ENCODE measurements at regions not wholly inside any gene's neighbourhood (a gene's known extent, or its start where the extent isn't known, plus 50 kb on each side); places are given as distances from the start of the nearest gene placed in this dataset.

DNA sequence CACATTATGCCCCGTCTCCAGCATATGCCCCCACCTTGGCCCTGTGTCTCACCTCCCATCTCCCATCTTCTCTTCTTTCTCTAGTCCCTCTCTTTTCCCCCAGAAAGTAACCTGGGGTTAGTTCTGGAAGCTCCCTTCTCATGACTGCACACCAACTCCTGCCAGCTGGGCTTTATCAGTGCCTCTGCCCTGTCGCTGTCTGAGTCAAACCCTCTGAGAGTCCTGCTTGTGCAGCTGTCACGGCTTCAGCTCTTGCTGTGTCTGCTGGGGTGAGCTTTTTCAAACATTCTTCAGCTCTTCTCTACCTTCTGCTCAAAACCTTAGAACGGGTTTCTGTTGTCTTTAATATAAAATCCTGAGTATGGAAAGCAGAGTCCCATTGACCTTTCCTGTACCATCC is 304.5 kb upstream of the B3GAT1 start:
- DNase-seq, result no peak

DNA sequence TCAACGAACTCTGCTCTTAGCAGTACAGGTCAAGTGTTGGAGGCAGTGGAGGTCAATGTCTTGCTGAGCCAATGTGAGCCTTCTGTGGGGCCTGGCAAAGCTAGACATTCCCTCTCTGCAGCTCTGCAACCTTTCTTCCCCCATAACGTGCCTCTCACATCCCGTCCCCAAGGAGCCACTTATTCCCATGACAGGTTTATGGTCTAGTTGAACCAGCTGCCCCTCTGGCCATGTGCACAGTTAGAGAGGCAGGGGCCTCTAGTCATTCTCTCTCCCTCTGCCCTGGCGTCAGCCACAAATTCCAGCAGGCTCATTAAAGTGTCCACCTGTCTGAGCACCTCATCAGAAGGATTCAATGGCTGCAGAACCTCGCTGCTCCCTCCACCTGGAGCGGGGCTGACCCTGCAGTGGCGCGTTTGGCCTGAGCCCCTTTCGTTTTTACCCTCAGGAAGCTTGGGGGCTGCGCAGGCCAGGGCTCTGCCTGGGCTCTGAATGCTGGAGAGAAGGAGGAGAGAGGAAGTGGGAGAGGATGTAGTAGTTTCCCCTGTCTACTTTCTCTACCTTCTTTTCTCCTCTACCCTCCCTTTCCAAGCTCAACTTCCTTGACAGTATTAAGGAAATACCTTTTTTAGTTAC is 302.1 kb upstream of the B3GAT1 start:
- DNase-seq, result no peak

DNA sequence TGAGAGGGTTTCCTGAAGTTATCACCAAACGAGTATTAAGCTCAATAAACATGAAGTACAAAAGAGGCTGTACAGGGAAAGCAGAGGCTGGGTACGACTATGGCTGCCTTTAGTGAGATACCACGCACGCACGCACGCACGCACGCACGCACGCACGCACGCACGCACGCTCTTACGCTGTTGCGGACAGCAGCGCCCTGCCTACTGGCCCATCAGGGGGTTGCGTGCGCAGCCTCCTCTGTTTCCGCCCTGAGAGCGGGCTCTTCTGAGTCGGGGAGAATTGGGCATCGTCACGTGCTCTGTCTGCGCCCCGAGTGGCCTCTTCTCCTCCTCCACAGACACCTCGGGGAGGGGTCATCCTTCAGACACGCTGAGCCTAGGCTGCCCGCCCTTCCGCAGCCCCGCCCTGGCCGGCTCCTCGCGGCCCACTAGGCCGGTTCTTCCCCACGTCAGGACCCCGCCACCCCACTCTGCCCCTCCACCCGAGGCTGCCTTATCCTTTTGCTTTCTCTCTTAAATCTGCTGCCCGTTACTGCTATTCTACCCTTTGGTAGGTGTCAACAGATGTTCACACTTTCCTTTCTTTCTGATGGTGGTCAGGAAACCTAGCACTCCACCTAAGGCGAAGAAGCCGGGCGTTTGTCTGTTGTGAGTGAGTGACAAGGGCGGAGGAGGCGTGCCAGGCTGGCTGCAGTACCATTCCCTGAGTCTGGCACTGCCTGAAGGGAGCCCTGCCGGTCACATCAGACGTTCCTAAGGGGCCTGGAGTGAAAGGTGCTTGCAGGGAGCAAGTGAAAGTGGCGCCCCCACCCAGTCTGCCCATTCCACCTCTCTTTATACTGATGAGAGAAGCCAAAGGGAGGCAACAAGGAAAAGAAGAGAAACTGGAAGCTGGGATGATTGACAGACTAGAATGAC is 300.4 kb upstream of the B3GAT1 start:
- no peak for DNase-seq

DNA sequence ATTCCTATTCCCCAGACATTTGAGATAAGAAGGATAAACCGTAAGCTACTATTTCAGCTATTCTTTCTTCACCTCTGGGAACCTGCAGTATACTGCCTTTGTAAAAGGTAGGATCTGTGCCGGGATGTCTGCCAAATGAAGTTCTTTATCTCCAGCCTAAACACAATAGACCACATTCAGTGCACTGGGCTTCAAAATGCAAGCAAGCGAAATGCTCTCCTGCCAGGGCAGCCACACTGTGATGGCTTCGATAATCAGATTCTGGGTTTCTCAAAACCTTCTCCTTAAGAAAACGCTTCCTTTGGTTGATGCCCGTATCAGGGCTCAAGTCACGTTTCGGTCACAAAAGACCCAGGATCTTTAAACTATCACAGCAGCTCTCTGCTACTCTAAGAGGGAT is 299.5 kb upstream of the B3GAT1 start:
- no peak for DNase-seq

DNA sequence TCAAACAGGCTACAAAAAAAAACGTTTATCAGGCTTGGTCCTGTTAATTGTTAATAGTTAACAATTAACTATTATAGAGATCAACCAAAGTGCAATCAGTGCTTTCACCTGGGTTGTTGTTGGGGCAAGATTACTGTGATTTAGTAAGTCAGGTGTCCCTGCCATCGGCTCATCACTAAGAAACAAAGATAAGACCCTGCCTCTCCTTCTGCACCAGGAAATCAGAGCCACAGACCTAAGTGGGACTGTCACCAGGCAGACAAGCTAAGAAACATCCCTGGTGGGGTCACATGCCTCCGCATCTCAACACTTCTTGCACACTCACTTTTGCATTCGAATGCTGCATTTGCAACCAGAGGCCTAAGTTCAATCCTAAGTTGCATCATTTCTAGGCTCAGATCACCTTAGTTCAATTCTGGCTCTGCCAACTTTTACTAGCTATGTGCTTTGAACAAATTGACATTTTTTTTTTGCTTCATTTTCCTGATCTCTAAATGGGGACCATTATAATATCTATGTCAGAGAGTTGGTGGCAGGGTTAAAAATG is 298.9 kb upstream of the B3GAT1 start:
- DNase-seq, result no peak

DNA sequence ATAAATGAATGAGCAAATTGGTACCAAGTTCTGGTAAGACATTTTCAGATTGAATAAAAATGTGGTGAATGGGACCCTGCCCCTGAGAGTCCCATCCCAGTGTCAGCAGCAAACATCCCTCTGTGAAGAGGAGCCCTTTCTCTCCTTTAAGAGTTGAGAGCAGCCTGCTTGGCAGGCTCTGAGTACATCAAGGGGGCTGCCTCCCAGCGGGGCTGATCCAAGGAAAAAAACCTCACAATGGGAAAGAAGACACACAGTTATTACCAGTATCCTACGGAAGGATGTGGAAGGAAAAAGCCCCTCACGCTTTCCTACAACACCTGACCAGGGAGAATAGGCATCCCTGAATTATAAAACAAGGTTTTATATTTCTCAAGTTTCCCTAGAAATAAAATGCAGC is 293.8 kb upstream of the B3GAT1 start:
- no peak for DNase-seq

DNA sequence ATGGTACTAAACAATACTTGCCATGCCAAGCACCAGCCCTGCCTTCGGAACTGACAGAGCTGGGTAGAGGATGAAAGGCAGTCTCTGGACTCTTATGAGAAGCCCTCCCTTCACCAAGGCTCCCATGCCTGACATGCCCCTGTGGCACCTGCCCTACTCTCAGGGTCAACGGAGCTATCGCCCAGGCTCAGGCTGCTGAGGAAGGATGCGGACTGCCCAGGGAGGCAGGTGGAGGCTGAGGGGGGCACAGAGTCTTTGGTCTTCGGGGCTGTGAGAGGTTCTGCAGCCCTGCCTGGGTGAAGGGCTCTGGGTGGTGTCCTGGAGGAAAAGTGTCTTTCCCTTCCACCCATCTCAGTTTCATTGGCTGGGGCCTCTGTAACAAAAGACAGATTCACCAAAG is 290.8 kb upstream of the B3GAT1 start:
- no peak for DNase-seq

DNA sequence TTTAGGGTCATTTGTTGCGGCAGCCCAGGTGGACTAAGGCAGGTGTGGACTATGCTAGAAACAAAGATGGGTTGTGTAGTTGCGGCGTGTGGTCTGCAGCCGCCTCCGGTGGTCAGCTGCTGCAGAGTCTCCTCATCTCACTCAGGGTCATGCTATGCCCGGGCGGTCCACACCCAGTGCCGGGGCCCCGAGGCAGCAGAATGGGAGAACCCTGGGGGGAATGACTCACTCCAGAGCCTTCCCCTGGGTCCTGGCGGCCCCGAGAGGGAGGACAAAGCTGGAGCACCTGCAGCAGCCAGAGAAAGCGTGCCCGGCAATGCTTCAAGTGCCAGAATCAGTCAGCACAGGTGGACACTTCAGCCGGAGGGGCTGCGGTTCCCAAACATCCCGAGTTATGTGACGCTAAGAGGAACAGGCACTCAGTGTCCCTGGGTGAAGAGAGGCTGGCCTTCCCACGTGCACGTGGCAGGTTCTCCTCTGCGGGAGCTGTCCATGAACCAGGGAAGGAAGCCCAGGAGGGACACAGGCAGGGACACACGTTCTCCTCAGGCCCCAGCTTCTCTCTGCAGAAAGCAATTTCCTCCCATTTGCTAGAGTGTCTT is 289.6 kb upstream of the B3GAT1 start:
- no peak for DNase-seq

DNA sequence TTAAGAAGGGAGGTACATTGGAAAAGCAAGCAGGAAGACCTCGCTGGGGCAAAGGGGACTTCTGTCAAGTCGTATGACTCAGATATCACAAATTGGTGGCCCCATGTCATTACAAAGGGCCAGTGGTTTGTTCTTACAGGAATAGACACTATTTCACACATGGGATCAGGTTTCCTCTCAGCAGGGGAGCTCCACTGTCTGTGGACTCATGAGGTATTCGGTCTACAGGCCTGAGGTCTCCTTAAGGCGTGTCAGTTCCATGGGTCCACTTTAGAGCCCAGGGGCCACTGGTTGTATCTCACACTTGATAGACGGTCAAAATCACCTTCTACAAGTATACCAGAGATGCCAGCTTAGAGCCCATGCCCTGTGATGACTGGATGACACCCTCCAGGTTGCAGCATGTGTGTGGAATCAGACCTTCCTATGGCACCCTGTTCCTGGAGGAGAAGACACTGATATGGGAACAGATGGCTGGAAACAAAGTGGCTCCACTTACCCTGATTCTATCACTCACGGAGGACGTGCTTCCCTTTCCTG is 288.1 kb upstream of the B3GAT1 start:
- DNase-seq, result no peak

DNA sequence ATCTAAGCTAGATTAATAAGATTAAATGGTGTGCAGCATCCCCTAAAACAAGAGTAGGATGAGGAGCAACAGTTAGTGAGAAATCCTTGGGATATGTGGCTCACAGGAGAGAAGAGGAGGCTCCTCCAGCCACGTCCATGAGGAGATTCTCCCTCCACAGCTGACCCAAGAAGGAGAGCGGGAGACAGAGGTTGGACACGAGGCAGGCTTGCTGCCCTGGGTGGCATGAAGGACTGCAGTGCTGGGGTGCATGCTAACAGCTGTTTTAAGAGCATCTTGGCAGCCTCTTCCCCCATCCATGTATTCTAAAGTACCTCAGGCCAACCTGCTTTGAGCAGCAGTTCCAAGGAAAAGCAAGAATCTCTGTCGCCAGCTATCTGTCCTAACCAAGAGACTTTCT is 284.4 kb upstream of the B3GAT1 start:
- no peak for DNase-seq

DNA sequence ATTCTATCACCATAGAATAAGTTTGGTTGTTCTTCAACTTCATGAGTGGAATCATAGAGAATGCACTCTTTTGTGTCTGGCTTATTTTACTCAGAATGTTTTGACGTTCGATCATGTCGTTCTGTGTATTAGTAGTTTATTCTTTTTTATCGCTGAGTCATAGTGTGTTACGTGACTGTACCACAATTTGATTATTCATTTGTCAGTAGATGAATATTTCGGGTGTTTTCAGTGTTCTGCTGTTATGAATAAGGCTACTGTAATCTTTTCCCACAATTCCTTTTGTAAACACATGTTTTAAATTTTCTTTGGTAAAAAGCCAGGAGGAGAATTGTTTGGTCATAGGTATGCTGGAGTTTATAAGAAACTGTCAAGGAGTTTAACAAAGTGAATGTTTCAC is 279.9 kb upstream of the B3GAT1 start:
- DNase-seq, result no peak

DNA sequence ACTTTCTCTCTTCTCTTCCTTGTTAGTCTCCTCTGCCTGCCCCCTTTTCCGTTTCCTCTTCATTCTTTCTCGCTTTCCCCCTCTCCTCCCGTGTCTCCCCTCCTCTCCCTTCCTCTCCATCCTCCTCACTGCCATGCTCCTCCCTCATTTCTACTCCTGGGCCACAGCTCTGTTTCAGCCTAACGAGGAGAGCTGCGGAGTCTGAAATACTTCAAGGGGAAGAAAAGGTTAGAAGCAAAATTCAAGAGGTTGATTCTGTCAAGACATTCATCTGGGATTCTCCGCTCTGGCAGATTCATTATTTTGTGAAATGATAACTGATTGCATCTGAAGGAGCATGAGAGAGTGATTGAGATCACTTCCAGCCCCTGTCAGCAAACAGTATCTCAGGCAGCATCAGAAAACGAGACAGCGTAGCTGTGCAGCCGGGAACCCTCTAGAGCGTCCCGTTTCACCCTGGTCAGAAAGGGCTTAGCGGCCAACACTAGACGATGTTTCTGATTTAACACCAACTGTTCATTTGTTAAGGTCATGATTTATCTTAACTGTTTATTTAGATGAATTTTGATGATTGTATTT is 279.3 kb upstream of the B3GAT1 start:
- DNase-seq, result no peak

DNA sequence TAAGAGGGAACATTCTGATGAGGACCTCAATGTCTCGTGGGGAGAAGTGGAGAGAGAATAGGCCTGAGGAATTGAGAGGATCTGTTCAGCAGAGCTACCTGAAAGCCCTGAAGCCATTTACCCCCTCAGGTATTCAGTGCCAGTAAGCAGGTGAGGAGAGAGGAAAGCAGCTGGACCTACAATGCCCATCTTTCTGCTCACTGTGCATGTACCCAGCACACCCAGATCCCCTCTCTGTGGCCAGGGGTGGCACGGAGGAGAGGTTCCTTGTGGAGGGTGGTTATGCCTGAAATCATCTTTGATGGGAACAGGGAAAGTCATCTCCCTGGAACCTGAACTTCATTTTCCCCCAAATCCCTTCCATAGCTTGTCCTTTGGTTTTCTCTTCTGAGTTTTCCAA is 277.8 kb upstream of the B3GAT1 start:
- no peak for DNase-seq

DNA sequence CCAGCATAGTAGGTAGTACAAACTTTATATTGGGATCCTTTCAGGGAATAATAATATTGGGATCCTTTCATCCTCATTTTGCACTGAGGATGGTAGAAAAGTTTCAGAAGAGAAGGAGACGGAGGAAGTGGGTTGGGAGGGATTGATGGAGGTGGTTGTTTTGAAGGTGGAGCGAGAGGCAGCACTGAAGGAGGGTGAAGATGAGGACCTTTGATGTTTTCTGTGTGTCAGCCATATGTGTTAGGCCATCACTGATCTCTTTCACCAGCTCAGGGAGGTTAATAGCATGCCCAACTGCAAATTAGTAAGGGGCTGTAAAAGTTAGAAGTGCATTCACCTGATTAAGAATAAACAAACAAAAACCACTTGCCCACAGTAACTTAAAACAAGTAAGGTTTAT is 275.5 kb upstream of the B3GAT1 start:
- DNase-seq, result no peak

DNA sequence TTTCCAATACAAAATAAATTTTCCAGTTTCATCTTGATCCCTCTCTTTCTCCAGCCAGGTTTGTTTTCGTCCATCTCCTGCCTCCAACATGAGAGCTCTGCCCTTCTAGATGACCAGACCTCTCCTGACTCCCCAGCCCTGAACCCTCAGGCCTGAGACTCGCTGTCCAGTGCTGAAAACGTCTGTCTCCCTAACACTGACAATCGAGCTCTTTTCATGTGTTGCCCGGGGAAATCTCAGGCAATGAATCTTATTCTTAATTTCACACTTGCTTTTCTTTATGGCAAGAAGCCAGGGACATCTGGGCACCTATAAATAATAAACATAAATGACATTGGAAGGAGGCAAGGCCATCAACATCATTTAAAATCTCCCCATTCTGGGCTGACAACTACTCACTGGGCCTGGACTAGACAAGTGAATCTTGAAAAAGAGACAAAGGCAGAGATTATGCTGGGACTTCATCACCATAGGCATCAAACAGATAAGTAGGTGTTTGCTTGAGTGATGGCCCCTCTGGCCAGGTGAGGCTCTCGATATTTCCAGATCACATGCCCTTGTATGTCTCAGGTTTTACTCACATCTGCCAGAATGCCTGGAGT is 274.5 kb upstream of the B3GAT1 start:
- DNase-seq, result no peak

DNA sequence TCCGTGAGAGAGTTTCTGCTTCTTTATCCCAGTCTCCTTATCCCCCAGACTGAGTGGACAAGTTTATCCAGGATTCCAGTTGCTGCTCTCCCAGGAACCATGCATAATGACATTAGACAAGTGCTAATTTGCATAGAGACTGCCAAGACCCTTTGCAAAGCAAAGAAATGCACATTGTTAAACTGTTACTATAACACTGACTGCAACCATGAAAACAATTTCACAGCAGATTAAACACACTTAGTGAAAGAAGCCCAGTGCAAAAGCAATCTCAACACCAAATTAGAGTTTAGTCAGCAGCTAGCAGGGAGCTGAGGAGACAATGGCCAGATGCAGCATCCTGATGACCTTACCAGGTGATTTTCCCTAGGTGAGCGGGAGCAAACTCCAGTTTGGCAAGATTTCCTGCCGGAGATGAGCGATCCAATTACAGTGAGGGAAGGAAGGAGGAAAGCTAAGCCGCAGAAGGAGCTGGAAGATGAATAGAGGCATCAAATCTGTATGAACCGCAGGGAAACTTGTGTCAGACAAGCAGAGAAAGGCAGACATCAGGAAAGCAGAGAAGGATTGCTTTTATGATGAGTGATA is 273.8 kb upstream of the B3GAT1 start:
- no peak for DNase-seq

DNA sequence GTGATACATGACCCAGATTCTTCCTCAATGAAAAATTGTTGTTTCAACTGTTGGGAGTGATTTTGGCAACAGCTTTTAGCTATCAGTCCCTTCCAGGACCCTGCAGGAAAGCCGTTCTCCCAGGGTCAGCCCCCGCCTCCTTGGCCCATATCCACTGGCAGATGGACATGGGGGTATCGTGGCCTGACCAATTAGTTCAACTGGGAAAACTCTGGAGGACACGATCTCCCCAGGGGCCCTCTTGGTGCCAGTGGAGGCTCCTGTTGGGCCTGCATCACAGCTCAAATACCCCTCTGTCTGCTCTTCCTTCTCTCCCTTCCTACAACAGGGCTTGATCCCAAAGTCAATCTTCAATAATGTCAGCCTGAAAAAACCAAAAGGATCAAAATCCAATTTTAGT is 272.5 kb upstream of the B3GAT1 start:
- DNase-seq, result no peak

DNA sequence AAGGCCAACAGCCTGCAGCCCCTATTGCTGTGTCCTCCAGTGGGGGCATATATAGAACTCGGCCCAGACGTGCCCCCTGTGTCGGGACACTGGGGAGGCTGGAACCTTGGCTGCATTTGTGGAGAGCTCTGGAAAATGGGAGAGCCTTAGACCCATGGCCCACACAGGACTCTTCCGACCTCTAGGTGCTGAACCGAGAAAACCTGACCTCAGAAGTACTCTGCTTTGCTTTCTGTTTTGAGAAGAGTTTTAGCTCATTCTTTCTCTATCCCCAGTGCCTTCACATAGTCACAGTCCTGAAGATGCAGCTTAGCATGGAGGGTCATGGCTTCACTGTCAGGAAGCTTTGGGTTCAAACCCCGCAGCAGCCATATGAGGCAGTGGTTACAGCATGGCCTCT is 271.8 kb upstream of the B3GAT1 start:
- no peak for DNase-seq

DNA sequence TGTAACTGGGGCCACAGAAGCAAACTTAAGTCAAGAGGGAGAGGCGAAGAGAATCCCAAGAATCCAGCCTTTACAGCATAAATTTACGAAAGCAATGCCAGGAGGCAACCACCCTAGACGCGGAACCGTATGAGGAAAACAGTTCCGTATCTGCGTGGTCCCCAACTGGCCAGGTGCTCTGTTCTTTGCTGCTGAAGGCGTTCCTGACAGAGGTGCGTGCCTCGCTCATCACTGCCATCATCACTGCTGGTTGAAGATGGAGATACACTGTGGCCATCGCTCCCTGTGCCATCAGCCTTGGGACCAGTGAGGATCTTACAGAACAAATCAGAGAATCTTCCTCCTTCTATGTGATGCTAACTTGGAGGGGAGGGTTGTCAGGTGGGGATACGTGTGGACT is 270.5 kb upstream of the B3GAT1 start:
- no peak for DNase-seq

DNA sequence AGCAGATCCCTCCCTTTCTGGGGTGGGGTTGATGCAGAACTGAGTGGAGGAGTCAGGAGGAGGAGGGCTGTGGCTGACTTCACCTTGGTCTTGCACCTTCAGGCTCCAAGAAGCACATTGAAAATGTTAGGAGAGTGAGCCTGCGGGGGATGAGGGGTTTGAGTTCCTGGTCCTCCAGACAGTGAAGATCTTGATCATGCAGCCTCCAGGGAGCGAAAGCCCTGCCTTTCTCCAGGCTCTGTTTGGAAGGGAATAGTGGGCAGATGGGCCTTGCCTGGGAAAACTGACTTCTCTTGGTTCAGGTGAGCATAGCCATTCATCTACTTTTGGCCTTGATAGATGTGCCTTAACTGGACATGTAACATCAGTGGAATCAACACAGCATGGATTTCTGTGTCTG is 267.6 kb upstream of the B3GAT1 start:
- DNase-seq, result no peak

DNA sequence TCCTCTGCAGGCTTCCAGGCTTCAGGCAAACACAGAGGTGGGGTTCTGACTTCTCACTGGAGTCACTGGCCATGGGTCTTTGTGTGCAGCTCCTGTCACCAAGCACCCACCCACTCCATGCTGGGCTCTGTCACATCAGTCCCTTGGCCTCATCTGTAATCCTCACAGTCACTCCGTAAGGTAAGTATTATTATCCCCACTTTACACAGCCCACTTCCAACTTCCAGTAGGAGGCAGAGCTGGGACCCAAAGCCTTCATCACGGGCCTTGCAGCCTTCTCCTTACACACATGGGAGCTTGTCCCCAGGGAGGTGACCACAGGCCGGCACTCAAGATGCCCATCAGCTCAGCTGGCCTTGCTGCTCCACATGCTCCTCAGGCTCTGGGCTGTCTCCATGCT is 266.7 kb upstream of the B3GAT1 start:
- DNase-seq, result no peak

DNA sequence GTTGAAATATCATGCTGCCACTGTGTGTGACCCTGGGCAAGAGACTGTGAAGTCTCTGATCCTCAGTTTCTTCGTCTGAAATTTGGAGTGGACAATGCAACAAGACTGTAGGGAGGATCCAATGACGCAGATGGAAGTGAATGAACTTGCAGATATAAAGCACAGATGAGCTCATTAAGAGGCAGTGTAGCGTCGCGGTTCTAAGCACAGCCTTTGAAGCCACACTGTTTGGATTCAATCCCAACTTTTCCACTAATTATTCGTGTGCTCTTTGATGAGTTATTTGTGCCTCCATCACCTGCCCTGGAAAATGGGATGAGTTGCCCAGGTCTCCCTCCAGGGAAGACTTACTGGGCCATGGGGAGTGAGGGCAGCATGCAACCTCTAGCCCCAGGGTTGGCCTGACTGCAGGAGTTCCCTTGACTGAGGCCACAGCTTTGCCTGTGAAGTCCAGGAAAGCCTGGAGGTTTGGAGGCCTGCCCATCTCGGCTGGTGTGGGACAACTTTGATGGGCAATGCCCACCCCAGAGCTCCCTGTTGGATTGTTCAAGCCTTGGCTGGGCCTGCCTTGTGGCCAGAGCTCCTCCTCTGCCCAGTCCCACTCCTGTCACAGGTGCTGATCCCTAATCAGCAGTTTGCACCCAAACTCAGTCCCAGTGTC is 266.0 kb upstream of the B3GAT1 start:
- no peak for DNase-seq

Measured in stimulated activated naive CD4-positive, alpha-beta T cell (primary cell).